ENCODE measurements at regions not wholly inside any gene's neighbourhood (a gene's known extent, or its start where the extent isn't known, plus 50 kb on each side); places are given as distances from the start of the nearest gene placed in this dataset.
A peak's percentile ranks its signal among the peaks of the same experiment; 100 is the strongest.

DNA sequence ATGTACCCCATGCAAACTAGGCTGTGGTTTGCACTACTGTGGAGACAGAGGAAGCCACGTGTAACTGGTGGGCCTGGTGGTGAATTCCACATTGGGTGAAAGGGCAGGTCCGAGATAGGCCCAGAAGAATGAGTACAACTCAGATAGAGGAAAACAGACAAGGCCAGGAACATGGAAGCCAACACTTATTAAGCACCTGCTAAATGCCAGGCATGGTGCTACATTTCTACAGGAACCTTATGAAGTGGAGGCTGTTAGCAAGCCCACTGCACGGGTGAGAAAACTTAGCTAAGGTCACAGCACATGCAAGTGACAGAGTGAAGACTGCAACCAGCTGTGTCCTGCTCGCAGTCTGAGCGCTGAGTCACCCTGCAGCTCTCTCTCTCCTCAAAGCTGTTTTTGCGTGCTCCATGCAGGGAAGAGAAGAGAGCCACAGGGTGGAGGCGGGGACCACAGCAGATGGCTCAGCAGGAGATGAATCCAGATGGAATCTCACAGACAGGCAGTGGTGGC is 65.5 kb upstream of the SPTLC1 start:
- H3K36me3 ChIP-seq: no peaks in the 10 kb centered on the region

DNA sequence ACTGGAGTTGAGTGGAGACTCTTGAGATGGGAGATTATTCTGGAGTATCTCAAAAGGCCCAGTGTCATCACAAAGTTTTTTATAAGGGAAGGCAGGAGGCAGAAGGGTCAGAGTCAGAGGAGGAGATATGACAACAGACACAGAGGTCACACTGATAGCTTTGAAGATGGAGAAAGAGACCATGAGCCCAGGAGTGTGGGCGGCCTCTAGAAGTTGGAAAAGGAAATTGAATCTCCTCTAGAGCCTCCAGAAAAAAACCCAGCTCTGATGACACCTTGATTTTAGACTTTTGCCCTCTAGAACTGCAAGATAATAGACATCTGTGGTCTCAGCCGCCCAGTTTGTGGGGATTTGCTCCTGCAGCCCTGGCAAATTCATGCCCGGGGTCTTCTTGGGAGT is 64.8 kb upstream of the SPTLC1 start:
- H3K27me3 ChIP-seq: no peaks in the 10 kb centered on the region
- WGBS, 2 donors (ENCODE audit: low coverage in 1 of 2): 67 to 86% methylated on average over 1 of the region's 3 CpGs
- H3K4me3 ChIP-seq: no peak overlapping the region
- TF ChIP-seq POLR2A (IDR thresholded peaks at IDR 0.05) (no peak), EP300 (IDR thresholded peaks at IDR 0.05) (no peak), POLR2AphosphoS5 (IDR thresholded peaks at IDR 0.05) (no peak)
- TF ChIP-seq, protein P1, sequence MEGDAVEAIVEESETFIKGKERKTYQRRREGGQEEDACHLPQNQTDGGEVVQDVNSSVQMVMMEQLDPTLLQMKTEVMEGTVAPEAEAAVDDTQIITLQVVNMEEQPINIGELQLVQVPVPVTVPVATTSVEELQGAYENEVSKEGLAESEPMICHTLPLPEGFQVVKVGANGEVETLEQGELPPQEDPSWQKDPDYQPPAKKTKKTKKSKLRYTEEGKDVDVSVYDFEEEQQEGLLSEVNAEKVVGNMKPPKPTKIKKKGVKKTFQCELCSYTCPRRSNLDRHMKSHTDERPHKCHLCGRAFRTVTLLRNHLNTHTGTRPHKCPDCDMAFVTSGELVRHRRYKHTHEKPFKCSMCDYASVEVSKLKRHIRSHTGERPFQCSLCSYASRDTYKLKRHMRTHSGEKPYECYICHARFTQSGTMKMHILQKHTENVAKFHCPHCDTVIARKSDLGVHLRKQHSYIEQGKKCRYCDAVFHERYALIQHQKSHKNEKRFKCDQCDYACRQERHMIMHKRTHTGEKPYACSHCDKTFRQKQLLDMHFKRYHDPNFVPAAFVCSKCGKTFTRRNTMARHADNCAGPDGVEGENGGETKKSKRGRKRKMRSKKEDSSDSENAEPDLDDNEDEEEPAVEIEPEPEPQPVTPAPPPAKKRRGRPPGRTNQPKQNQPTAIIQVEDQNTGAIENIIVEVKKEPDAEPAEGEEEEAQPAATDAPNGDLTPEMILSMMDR (IDR thresholded peaks at IDR 0.05): no peak
- no peaks in the 10 kb centered on the region for H3K36me3 ChIP-seq
- no peak for ATAC-seq
- H3K4me1 ChIP-seq: no peaks in the 10 kb centered on the region
- H3K27ac ChIP-seq: no peak overlapping the region
- peaks cover 0 to 13% (median 0%) of the 10 kb centered on the region in 3 donors for H3K9me3 ChIP-seq

More for the DNA sequence above, 65.5 kb upstream of the SPTLC1 start:
- Histone ChIP-seq H3K4me3 (no peak overlapping the region), H3K9me3 (peaks cover 0 to 13% (median 0%) of the 10 kb centered on the region in 3 donors), H3K27me3 (no peaks in the 10 kb centered on the region), H3K27ac (no peak overlapping the region), H3K4me1 (no peaks in the 10 kb centered on the region)
- WGBS, 2 donors (ENCODE audit: low coverage in 1 of 2): 56% methylated on average over 7 of the region's 7 CpGs; no CpG with 5 or more reads in 1 of the 2 donors
- TF ChIP-seq POLR2A (IDR thresholded peaks at IDR 0.05) (no peak), EP300 (IDR thresholded peaks at IDR 0.05) (no peak), POLR2AphosphoS5 (IDR thresholded peaks at IDR 0.05) (no peak)
- TF ChIP-seq, protein P1 (IDR thresholded peaks at IDR 0.05): no peak
- ATAC-seq: peak; percentile 61

DNA sequence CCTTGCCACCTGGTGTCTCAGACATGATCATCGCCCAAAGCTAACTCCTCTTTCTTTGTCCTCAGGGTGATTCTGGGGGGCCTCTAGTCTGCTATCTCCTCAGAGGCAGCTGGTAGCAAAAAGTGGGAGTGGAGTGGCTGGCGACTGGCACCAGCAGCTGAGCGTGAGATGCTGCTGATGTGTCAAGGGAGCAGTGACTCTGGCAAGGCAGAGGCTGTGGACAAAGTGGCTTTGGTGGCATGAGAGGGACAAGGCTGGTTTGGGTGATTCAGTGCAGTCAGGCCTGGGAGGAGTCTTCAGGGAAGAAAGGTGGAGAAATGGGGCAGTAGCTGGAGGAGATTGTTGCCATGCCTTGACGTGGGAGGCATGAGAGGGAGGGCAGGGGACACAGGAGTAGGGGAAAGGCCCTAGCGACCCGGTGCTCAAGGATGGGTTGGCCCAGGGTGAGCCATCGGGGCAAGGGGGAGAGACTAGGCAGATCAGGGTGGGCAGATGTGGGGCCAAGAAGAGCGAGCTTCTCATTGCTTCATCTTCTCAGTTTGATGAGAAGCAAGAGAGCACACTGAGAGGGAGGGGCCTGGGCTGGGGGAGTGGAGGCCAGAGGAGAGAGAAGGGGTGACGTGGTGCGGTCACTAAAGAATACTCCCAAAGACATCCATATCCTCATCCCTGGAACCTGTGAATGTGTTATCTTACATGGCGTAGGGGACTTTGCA is 64.2 kb upstream of the SPTLC1 start:
- TF ChIP-seq POLR2A (IDR thresholded peaks at IDR 0.05) (no peak), POLR2AphosphoS5 (IDR thresholded peaks at IDR 0.05) (no peak), EP300 (IDR thresholded peaks at IDR 0.05) (no peak)
- TF ChIP-seq, protein P1 (IDR thresholded peaks at IDR 0.05): no peak
- H3K27me3 ChIP-seq: no peaks in the 10 kb centered on the region
- no peak overlapping the region for H3K27ac ChIP-seq
- H3K36me3 ChIP-seq: no peaks in the 10 kb centered on the region
- peaks cover 0 to 13% (median 0%) of the 10 kb centered on the region in 3 donors for H3K9me3 ChIP-seq
- no peak overlapping the region for H3K4me3 ChIP-seq
- no peak for ATAC-seq
- 88% methylated on average over 8 to 9 of the region's 11 CpGs for WGBS, 2 donors (ENCODE audit: low coverage in 1 of 2)
- no peaks in the 10 kb centered on the region for H3K4me1 ChIP-seq

DNA sequence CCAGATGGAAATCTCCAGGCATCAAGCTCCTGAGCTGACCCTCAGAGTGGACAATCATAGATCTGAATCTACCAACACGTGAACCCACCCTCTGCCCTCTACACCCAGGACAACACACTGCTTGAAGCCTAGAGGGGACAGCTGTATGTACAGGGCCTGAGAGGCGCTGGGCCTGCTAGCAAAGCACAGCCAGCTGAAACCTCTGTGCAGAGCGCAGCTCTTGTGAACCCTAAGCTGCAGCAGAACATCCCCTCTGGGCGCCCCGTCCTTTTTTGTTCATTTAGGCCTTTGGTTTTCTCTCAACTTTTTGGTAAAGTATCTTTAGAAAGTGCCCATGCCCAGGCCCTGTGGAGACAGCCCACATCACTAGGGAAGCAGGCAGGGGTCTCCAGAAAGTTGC is 62.4 kb upstream of the SPTLC1 start:
- H3K36me3 ChIP-seq: no peaks in the 10 kb centered on the region
- no peaks in the 10 kb centered on the region for H3K27me3 ChIP-seq
- no peaks in the 10 kb centered on the region for H3K4me1 ChIP-seq
- peaks cover 0 to 27% (median 0%) of the 10 kb centered on the region in 3 donors for H3K9me3 ChIP-seq
- H3K4me3 ChIP-seq: no peak overlapping the region
- ATAC-seq: no peak
- H3K27ac ChIP-seq: no peak overlapping the region
- 82 to 88% methylated on average over 3 to 5 of the region's 5 CpGs for WGBS, 2 donors (ENCODE audit: low coverage in 1 of 2)
- TF ChIP-seq POLR2A (IDR thresholded peaks at IDR 0.05): no peak
- no peak for TF ChIP-seq EP300 (IDR thresholded peaks at IDR 0.05)
- TF ChIP-seq POLR2AphosphoS5 (IDR thresholded peaks at IDR 0.05): no peak
- TF ChIP-seq, protein P1 (IDR thresholded peaks at IDR 0.05): no peak

DNA sequence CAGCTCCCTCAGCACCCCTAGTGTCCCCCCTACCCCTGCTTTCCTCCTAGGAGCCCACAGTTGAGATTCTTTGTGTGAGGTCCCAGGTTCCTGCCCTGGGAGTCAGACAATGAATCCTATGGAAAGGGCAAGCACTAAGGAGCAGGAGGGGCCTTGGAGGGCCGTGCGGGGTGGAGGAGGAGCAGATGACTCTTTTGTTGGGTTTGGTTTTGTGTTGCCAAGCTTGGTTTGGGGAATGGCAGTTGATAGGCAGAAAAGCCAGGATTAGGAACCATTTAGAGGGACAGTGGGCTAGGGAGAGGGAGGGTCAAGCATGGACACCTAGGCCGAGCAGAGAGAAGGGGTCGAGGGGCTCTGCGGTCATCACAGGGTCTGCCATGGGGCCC is 61.6 kb upstream of the SPTLC1 start:
- Histone ChIP-seq H3K4me1 (no peaks in the 10 kb centered on the region), H3K27me3 (no peaks in the 10 kb centered on the region), H3K4me3 (no peak overlapping the region), H3K27ac (no peak overlapping the region), H3K36me3 (no peaks in the 10 kb centered on the region), H3K9me3 (peaks cover 0 to 27% (median 0%) of the 10 kb centered on the region in 3 donors)
- TF ChIP-seq POLR2AphosphoS5 (IDR thresholded peaks at IDR 0.05): no peak
- TF ChIP-seq POLR2A (IDR thresholded peaks at IDR 0.05): no peak
- TF ChIP-seq, protein P1 (IDR thresholded peaks at IDR 0.05): no peak
- TF ChIP-seq EP300 (IDR thresholded peaks at IDR 0.05): no peak
- no peak for ATAC-seq
- 100% methylated on average over 1 of the region's 5 CpGs; no CpG with 5 or more reads in 1 of the 2 donors for WGBS, 2 donors (ENCODE audit: low coverage in 1 of 2)
